NCI-H345 treated with DMSO at 0.1 percent for 48 hours (cell line): ENCODE measurements at regions not wholly inside any gene's neighbourhood (a gene's known extent, or its start where the extent isn't known, plus 50 kb on each side); places are given as distances from the start of the nearest gene placed in this dataset.

ENCODE experiments used
- DNase-seq: peaks from one replicate; lab custom pipeline; 2025; ENCODE audit not compliant: unreplicated experiment; lab: John Stamatoyannopoulos, UW

DNA sequence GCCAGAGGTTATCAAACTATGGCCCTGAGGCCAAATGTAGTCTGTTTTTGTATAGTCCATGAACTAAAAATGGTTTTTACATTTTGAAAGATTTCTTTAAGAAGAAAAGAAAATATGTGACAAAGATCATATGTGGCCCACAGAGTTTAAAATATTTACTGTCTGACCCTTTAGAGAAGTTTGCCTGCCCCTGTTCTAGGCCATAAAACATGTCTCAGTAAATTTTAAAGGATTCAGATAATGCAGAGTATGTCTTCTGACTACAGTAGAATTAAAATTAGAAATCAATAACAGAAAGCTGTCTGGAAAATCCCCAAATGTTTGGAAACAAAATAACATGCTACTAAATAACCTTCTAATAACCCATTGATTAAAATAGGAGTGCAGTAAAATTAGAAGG is 86.3 kb downstream of the KCNRG start:
- DNase-seq, result no peak

- DNase-seq, result no peak
Observed at GRCh38 chr13:50104493-50104892, 89.2 kb downstream of the KCNRG start.

GRCh38 chr13:50106559-50106958 is 91.3 kb downstream of the KCNRG start:
- no peak for DNase-seq

DNA sequence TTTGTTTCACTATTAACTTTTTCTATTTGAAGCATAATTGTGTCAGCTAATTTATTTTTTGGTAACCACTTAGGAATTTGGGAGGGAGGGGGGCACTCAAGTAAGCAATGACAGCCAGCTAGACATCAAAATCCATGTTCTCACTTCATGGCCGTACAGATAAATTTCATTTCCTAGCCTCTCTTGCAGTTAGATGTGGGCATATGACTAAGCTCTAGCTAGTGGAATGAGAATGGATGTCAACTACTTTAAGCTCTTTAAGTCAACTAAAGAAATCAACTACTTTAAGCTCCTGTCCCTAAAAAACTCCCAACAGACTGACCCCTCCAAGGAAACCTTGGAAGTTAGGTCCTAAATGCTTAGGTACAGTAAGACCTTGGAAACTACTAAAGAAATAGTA is 92.0 kb downstream of the KCNRG start:
- no peak for DNase-seq

- DNase-seq, result no peak
Observed at GRCh38 chr13:50114961-50115360, 99.7 kb downstream of the KCNRG start.

GRCh38 chr13:50115695-50116094 is 100.5 kb downstream of the KCNRG start:
- DNase-seq, result no peak

- DNase-seq, result no peak
Observed at GRCh38 chr13:50116430-50116973, 101.3 kb downstream of the KCNRG start.

- DNase-seq, result no peak
Observed at GRCh38 chr13:50119591-50119990, 104.3 kb downstream of the KCNRG start.

- DNase-seq, result no peak
Observed at GRCh38 chr13:50122455-50122854, 107.2 kb downstream of the KCNRG start.

- DNase-seq, result no peak
Observed at GRCh38 chr13:50123002-50123401, 107.8 kb downstream of the KCNRG start.

DNA sequence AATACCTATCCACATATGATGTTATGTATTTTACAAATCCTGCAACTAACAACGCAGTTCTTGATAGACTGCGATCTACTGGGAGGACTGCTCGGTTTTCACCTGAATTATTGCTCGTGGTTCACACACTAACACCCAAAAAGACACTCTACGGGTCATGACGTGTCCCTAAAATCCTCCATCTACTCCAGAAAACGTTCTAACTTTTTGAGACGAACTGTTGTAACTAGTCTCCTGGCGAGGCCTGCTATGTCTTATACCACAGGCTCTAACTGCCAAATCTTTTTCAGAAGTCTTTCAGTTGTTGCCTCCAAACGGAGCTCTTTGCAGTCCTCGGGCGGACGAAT is 108.2 kb downstream of the KCNRG start:
- DNase-seq, result no peak

- peak; percentile 30 for DNase-seq
Observed at GRCh38 chr13:50123862-50124535, 108.8 kb downstream of the KCNRG start.

DNA sequence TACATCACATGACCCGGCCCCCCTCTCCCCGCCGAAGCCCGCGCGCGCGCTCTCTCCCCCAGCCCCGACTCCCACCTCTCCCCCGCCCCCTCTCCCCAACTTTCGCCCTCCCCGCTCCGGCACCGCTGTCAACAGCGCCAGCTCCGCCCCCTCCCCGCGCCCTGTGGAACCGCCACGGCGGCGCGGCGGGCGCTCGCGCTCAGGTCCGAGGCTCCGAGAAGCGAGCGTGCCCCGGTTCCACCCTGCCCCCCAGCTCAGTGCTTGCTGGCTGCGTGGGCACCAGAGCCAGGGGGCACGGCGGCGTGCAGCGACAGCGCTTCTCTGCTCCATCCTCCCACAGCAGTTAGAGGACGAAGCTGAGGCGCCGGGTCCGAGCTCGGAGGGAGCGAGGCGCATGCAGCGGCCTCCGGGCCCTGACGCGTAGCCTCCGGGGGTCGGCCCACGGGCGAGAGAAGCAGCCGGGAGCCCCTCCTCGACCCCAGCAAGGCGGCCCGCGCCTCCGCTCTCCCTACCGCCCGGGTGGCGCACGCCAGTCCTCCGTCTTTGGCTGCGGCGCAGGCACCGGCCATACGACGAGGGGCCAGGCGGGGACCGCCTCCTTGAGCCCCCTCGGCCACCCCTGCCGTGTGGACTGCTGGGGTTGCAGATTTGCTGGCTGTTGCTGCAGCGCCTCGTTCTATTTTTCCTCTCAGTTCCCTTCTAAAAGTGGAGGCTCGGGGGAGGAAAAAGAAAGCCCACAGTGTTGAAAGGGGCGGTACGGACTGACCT is 109.5 kb downstream of the KCNRG start:
- no peak for DNase-seq

- DNase-seq, result no peak
Observed at GRCh38 chr13:50125304-50125553, 110.0 kb downstream of the KCNRG start.

GRCh38 chr13:50125554-50126262 is 110.5 kb downstream of the KCNRG start:
- DNase-seq, result peak; percentile 51

GRCh38 chr13:50126263-50126992 is 111.2 kb downstream of the KCNRG start:
- no peak for DNase-seq

DNA sequence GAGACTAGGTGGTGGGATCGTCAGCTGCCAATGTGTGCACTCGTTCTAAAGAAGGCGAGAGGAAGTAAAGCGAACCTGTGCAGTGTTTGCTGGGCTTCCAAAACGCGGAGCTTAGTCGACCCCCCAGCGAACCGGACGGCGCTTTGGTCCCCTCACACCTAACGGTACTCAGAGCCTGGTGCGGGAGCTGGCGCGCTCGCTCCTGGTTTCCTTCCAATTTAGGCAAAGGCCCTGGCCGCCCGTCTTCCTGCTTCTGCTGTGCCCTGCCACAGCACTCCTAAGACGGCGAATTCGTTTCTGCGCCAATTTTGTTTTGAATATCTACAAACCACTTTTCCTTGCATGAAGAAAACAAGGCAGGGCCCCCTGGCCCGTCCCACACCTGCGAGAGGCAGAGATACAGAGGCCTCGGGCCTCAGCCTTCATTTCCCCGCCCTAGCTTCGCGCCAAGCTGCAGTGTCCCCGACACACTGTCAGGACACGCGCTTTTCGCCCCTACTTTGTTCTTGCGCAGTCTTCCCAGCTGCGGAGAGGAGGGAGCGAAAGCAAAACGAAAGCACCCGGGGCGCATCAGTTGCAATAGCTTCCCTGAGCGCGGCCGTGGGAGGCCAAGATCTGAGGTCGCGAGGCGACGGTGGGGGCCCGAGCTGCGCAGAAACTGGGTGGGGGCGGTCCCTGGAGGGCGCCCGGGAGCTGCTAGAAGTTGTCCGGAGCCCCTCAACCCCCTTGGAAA is 111.9 kb downstream of the KCNRG start:
- no peak for DNase-seq

DNA sequence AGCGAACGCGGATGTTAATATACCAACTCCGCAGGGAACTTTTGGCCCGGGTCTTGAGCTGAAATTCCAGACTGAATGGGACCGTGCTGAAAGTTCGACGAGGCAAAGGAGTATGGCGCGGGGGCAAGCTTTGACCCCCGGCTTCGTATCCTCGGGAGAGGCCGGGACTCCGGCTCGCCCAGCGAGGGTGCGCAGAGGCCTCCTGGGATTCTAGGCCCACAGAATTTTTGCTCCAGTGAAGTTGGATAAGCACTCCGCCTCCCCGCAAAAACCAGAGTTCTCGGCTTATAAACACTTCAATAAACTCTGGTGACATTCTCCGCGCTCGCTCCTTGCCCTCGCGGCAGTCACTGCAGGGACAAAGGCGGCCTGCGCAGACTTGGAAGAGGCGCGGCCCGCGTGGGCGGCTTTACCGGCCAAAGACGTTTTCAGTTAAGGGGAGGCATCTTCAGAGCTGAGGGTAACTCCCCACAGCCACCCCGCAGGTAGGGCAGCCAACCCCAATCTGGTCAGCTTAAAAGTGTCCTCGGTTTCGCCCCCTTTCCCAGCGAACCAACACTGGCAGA is 112.6 kb downstream of the KCNRG start:
- DNase-seq, result no peak

DNA sequence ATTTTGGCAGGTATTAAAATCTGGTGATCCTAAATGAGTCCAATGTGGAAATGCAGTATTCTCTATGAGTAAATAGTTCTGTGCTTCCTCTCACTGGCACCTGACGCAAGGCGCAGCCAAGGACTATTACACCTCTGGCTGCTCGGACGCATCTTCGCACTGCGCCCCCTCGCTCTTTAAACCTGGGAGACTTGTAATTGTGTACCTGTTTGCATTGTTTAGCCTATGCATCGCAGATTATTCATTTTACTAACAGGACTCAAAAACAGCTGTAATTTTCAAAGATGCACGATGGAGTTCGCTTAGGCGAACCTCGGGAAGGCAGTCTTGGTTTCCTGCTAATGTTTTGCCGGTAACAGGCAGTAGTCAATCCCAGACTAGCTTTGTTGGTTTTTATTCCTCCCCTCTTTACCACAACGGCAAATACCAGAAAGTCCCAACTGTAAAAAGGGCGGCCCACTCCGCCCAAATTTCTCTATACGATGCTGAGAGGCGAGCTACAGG is 113.2 kb downstream of the KCNRG start:
- no peak for DNase-seq

DNA sequence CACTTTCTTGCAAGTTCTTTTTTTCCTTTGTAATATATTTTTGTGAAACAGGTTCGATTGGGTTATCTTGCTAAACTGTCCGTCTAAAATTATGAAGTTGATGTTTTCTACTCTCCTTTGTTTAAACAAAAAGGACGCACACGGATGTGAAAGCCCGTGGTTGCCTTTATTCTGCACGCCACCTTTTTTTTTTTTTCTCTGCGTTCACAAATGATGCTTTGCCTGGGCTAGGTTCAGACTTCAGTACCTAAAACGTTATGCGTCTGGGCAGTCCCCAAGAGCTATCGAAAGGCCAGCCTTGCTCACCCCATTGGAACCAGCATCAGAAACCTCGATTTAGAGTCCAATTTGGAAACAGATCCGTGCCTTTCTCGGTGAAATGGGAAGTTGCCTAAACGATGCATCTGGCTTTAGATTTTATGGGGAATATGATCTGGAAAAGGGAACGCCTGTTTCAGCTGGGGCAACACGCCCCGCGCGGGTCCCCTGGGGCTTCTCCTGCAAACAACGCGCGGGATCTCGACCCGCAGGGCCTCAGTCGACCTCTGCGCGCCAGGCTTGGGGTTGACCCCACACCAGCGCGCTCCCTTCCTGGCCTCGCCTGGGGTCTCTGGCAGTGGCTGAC is 113.9 kb downstream of the KCNRG start:
- no peak for DNase-seq
